Lower lobe of right lung (tissue), 2 donors: ENCODE measurements at regions not wholly inside any gene's neighbourhood (a gene's known extent, or its start where the extent isn't known, plus 50 kb on each side); places are given as distances from the start of the nearest gene placed in this dataset.

Experiments
- ATAC-seq, 2 donors: fragments of 200-7000 bp; cut with Tn5 transposase; one replicate each; pipeline ENCODE4 v1.9.1; 2020 to 2022; ENCODE audit warnings: mild to moderate bottlenecking in 2 of 2, moderate library complexity in 2 of 2
- DNase-seq: peaks from one replicate; pipeline ENCODE4 v3.0.0-alpha.2; 2020
- H3K27ac ChIP-seq: fragments of 200-600 bp; one replicate; pipeline ENCODE4 v1.8.0; 2022
- H3K27me3 ChIP-seq: fragments of 200-600 bp; one replicate; pipeline ENCODE4 v1.8.0; 2022; ENCODE audit warnings: low read depth
- H3K36me3 ChIP-seq: fragments of 200-600 bp; one replicate; pipeline ENCODE4 v1.8.0; 2022; ENCODE audit warnings: mild to moderate bottlenecking
- H3K4me1 ChIP-seq: fragments of 200-600 bp; one replicate; pipeline ENCODE4 v1.8.0; 2022
- H3K4me3 ChIP-seq: fragments of 200-600 bp; one replicate; pipeline ENCODE4 v1.8.0; 2022; ENCODE audit warnings: mild to moderate bottlenecking
- H3K9me3 ChIP-seq: fragments of 200-600 bp; one replicate; pipeline ENCODE4 v1.8.0; 2022
- CTCF ChIP-seq: fragments of 200-600 bp; IDR thresholded peaks from one replicate; pipeline ENCODE4 v1.8.0; 2022; ENCODE audit warnings: antibody characterized with exemption, mild to moderate bottlenecking
- intact Hi-C: fragments of 100-400 bp; cut with DNase I; formaldehyde crosslinking; loops from one replicate; pipeline ENCODE4 v1.11.0; 2022
- donor health status: DM: no; HTN: yes; CAD: no; lungs with severe emphysema.

DNA sequence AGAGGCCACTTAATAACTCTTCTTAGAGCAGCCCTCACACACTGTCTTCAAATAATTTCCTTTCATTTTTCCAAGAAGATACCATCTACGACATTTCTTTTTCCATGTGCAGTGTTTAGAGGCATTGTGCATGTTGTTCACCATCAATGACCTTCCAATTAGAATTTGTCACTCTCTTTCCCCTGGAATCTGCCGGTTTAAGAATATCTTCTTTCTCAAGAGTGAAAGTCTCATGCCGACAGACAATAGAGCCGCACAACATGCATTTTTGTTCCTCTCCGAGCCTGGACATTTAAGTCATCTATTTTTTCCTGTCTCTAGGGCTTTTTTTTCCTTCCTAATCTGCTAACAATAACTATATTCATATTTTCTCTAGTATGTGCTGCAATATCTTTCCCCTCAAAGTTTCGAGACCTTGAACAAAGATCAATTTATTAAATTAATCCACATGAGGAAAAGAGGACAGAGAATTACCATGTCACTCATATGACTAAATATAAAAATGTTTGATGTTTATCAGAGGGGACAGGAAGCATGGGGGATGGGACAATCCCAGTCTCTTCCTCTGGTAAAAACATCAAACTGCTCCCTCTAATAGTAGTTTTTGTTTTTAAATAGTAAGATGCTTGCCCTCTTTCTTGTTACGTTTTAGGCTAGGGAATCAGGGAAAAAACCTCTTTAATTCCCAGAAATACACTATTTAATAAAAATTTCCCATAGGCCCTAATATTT lies 893.4 kb downstream of the C6orf118 start:
- intact Hi-C loops, result no loop called here
- ATAC-seq (no peak), DNase-seq (no peak)
- Histone ChIP-seq H3K4me1 (no peaks in the 10 kb centered on the region), H3K9me3 (no peaks in the 10 kb centered on the region), H3K4me3 (no peak overlapping the region), H3K36me3 (no peaks in the 10 kb centered on the region), H3K27me3 (no peaks in the 10 kb centered on the region), H3K27ac (peak overlapping the region; percentile 59)
- no peak for TF ChIP-seq CTCF

- H3K4me1 ChIP-seq, result no peaks in the 10 kb centered on the region
- no peak for TF ChIP-seq CTCF
- ATAC-seq (no peak), DNase-seq (no peak)
- H3K9me3 ChIP-seq, result no peaks in the 10 kb centered on the region
- intact Hi-C loops, result no loop called here
- no peaks in the 10 kb centered on the region for H3K36me3 ChIP-seq
- H3K4me3 ChIP-seq, result no peak overlapping the region
- no peak overlapping the region for H3K27ac ChIP-seq
- no peaks in the 10 kb centered on the region for H3K27me3 ChIP-seq
These were observed 894.7 kb downstream of the C6orf118 start for GRCh38 chr6:164414695-164415094.

DNA sequence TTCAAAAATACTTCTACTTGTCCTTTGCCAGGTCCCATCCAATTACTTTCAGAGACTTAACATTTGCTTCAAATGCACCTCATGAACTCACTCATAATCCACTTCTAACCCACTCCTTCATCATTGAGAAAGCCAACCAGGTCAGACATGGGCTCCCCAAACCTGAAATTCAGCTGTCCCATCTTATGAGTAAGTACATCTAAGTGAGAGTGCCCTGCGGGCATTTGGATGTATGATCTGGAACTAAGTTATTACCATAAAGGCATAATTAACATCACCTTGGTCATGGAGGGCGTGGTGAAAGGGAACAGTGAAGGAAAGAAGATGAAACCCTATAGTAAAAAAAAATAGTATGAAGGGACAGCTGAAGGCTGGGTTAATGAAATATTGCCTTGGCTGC lies 896.8 kb downstream of the C6orf118 start:
- Histone ChIP-seq H3K4me1 (no peaks in the 10 kb centered on the region), H3K36me3 (no peaks in the 10 kb centered on the region), H3K9me3 (no peaks in the 10 kb centered on the region), H3K27ac (no peak overlapping the region), H3K27me3 (no peaks in the 10 kb centered on the region), H3K4me3 (no peak overlapping the region)
- no peak for ATAC-seq
- TF ChIP-seq CTCF, result no peak
- DNase-seq, result no peak
- intact Hi-C loops, result no loop called here

GRCh38 chr6:164410017-164410416 lies 899.4 kb downstream of the C6orf118 start:
- no peak for TF ChIP-seq CTCF
- H3K9me3 ChIP-seq, result no peaks in the 10 kb centered on the region
- no peaks in the 10 kb centered on the region for H3K4me1 ChIP-seq
- intact Hi-C loops, result no loop called here
- no peak overlapping the region for H3K4me3 ChIP-seq
- H3K27me3 ChIP-seq, result no peaks in the 10 kb centered on the region
- ATAC-seq (no peak), DNase-seq (no peak)
- H3K27ac ChIP-seq, result no peak overlapping the region
- no peaks in the 10 kb centered on the region for H3K36me3 ChIP-seq

GRCh38 chr6:164409309-164410009 lies 899.9 kb downstream of the C6orf118 start:
- no peaks in the 10 kb centered on the region for H3K9me3 ChIP-seq
- intact Hi-C loops, result no loop called here
- no peak for ATAC-seq

More at GRCh38 chr6:164409309-164410009, 899.9 kb downstream of the C6orf118 start:
- H3K4me3 ChIP-seq, result no peak overlapping the region
- H3K4me1 ChIP-seq, result no peaks in the 10 kb centered on the region
- no peaks in the 10 kb centered on the region for H3K27me3 ChIP-seq
- no peak for TF ChIP-seq CTCF
- no peak for DNase-seq
- H3K36me3 ChIP-seq, result no peaks in the 10 kb centered on the region
- H3K27ac ChIP-seq, result no peak overlapping the region
